PFSK-1 (cell line): ENCODE measurements at regions not wholly inside any gene's neighbourhood (a gene's known extent, or its start where the extent isn't known, plus 50 kb on each side); places are given as distances from the start of the nearest gene placed in this dataset.

Source experiments
- FOXP2 ChIP-seq: optimal IDR thresholded peaks from 2 replicates; pipeline ENCODE3; 2011; ENCODE audit warnings: borderline replicate concordance, control low read depth, inconsistent platforms; ENCODE audit not compliant: insufficient read depth; ENCODE audit errors: extremely low read length, extremely low read depth
- POLR2AphosphoS5 ChIP-seq: IDR thresholded peaks from 2 replicates; pipeline ENCODE4 v1.6.1; 2012; ENCODE audit warnings: low read depth, mild to moderate bottlenecking, control low read depth, low read length, moderate library complexity
- SIN3A ChIP-seq: IDR thresholded peaks from 2 replicates; pipeline ENCODE4 v1.6.1; 2012; ENCODE audit warnings: mild to moderate bottlenecking, low read length, moderate library complexity, borderline replicate concordance; ENCODE audit not compliant: insufficient read depth
- TAF1 ChIP-seq: IDR thresholded peaks from 2 replicates; pipeline ENCODE4 v1.6.1; 2012; ENCODE audit warnings: low read length, control low read depth, borderline replicate concordance; ENCODE audit not compliant: insufficient read depth
- TF ChIP-seq, protein P1 (sequence below), 2 experiments: IDR thresholded peaks; 2 replicates each; pipeline versions ENCODE4 v1.6.1 to v1.8.0; 2011 to 2012; ENCODE audit warnings: low read depth in 2 of 2, low read length in 2 of 2, control low read depth in 1 of 2, inconsistent platforms in 1 of 2, mild to moderate bottlenecking in 1 of 2, moderate library complexity in 1 of 2; ENCODE audit not compliant: insufficient read depth in 1 of 2

DNA sequence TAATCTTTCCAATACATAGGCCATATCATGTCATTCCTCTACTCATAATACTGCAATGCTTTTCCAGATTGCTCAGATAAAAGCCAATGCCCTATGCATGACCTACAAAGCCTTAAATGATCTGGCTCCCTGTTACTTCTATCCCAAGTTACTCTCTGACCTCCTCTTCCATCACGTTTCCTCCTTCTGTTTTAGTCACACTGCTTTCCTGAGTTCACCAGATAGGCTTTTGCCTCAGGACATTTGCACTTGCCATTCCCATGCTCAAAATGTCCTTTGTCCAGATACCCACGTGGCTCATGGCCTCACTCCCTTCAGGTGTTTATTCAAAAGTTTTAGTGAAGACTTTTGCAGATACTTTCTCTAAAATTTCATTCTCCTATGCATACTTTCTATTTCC lies 138.7 kb upstream of the PRICKLE1 start:
- TF ChIP-seq FOXP2 (no peak), SIN3A (no peak), POLR2AphosphoS5 (no peak), TAF1 (no peak)
- TF ChIP-seq, protein P1, sequence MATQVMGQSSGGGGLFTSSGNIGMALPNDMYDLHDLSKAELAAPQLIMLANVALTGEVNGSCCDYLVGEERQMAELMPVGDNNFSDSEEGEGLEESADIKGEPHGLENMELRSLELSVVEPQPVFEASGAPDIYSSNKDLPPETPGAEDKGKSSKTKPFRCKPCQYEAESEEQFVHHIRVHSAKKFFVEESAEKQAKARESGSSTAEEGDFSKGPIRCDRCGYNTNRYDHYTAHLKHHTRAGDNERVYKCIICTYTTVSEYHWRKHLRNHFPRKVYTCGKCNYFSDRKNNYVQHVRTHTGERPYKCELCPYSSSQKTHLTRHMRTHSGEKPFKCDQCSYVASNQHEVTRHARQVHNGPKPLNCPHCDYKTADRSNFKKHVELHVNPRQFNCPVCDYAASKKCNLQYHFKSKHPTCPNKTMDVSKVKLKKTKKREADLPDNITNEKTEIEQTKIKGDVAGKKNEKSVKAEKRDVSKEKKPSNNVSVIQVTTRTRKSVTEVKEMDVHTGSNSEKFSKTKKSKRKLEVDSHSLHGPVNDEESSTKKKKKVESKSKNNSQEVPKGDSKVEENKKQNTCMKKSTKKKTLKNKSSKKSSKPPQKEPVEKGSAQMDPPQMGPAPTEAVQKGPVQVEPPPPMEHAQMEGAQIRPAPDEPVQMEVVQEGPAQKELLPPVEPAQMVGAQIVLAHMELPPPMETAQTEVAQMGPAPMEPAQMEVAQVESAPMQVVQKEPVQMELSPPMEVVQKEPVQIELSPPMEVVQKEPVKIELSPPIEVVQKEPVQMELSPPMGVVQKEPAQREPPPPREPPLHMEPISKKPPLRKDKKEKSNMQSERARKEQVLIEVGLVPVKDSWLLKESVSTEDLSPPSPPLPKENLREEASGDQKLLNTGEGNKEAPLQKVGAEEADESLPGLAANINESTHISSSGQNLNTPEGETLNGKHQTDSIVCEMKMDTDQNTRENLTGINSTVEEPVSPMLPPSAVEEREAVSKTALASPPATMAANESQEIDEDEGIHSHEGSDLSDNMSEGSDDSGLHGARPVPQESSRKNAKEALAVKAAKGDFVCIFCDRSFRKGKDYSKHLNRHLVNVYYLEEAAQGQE (IDR thresholded peaks at IDR 0.05; ENCODE audit: insufficient read depth in 1 of 2, low read depth in 2 of 2, low read length in 2 of 2): no peak

DNA sequence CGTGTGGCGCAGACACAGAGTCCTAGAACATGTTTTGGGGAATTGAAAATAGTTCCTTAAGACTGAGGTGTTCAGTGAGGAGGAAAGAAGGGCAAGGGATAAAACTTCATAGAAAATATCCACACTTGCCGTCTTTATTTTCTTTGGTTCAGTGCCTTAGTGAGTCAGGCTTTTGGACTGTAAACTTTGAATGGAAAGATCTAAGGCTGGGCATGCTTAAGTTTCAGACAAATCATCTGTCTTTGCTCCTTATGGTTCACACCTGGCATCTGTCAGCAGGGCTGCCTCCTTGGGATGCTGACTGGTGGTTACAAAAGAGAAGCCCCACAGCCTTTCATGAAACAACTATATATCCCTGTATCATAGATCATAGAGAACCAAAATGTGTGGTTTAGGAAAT lies 136.3 kb upstream of the PRICKLE1 start:
- no peak for TF ChIP-seq TAF1
- TF ChIP-seq, protein P1 (IDR thresholded peaks at IDR 0.05; ENCODE audit: insufficient read depth in 1 of 2, low read depth in 2 of 2, low read length in 2 of 2): no peak
- TF ChIP-seq SIN3A: no peak
- no peak for TF ChIP-seq POLR2AphosphoS5
- TF ChIP-seq FOXP2: no peak

DNA sequence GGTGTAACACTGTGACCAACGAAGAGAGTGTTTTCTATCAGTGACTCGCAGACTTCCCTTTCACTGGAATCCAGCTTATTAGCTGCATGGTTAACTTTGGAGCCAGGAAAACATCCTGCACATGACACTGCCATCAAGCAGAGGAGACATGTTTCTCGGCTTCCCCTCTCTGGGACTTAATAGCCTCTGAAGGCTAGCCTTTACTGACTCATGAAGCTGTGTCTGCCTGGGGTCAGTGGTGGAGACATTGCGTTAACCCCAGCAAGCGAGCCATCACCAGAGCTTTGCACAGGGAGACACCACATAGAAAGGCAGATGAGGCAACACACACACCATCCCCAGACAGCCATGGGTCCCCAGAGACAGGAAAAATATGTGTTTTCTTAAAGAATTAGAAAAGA lies 126.9 kb upstream of the PRICKLE1 start:
- TF ChIP-seq FOXP2: no peak
- no peak for TF ChIP-seq TAF1
- TF ChIP-seq, protein P1 (IDR thresholded peaks at IDR 0.05; ENCODE audit: insufficient read depth in 1 of 2, low read depth in 2 of 2, low read length in 2 of 2): no peak
- no peak for TF ChIP-seq POLR2AphosphoS5
- TF ChIP-seq SIN3A: no peak

DNA sequence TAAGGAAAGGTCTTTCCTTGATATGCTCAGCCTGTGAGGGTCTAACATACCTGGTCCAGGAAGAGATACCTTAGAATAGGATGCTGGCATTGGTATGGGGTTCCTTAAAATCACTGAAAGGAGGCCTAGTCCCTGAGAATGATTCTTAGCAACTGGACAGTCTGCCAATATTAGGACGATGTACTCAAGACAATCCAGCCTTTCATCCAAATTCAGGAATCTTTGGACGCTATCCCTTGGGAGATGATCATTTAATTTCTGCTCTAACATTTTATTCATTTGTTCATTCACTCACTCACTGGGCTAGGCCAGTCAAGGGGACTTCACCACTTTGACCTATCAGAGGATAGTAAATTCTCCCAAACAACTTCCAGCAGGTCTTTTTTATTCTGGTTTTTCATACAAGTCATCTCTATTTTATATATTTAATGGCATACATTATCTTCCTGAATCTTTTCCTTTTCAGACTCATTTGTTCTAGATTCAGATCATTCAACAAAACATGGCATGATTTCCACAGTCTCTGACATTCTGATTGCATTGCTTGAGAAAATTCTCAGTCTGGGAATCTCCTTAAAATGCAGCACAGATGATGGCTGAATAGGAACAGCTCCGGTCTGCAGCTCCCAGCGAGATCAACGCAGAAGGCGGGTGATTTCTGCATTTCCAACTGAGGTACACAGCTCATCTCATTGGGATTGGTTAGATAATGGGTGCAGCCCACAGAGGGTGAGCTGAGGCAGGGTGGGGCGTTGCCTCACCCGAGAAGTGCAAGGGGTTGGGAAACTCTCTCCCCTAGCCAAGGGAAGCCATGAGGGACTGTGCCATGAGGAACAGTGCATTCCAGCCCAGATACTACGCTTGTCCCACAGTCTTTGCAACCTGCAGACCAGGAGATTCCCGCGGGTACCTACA lies 118.0 kb upstream of the PRICKLE1 start:
- no peak for TF ChIP-seq SIN3A
- no peak for TF ChIP-seq FOXP2
- TF ChIP-seq TAF1: no peak
- no peak for TF ChIP-seq POLR2AphosphoS5
- TF ChIP-seq, protein P1 (IDR thresholded peaks at IDR 0.05; ENCODE audit: insufficient read depth in 1 of 2, low read depth in 2 of 2, low read length in 2 of 2): no peak
